Endometrial microvascular endothelial cells (primary cell): ENCODE measurements at regions not wholly inside any gene's neighbourhood (a gene's known extent, or its start where the extent isn't known, plus 50 kb on each side); places are given as distances from the start of the nearest gene placed in this dataset.

Experiments used
- in situ Hi-C: cut with HindIII; loops from 2 replicates; pipeline ENCODE4 v1.10.0; 2017; ENCODE audit warnings: low sequenced_read_pairs, low pct_unique_long_range_greater_than_20kb; ENCODE audit errors: inconsistent ontology term

GRCh38 chr5:2517451-2517850 lies 234.0 kb downstream of the IRX2 start:
- in situ Hi-C loops, result no loop called here

GRCh38 chr5:2515180-2515764 lies 236.2 kb downstream of the IRX2 start:
- in situ Hi-C loops, result no loop called here

- in situ Hi-C loops, result no loop called here
Observed at GRCh38 chr5:2514484-2514883, 237.0 kb downstream of the IRX2 start.

GRCh38 chr5:2511706-2512105 lies 239.8 kb downstream of the IRX2 start:
- in situ Hi-C loops, result no loop called here

- in situ Hi-C loops, result no loop called here
Observed at GRCh38 chr5:2511126-2511525, 240.4 kb downstream of the IRX2 start.

GRCh38 chr5:2509527-2509926 lies 241.9 kb downstream of the IRX2 start:
- in situ Hi-C loops, result no loop called here

GRCh38 chr5:2508514-2508913 lies 243.0 kb downstream of the IRX2 start:
- in situ Hi-C loops, result no loop called here

- in situ Hi-C loops, result no loop called here
Observed at GRCh38 chr5:2507611-2508010, 243.9 kb downstream of the IRX2 start.

- in situ Hi-C loops, result no loop called here
Observed at GRCh38 chr5:2506603-2507002, 244.9 kb downstream of the IRX2 start.

- in situ Hi-C loops, result no loop called here
Observed at GRCh38 chr5:2505217-2505616, 246.3 kb downstream of the IRX2 start.

GRCh38 chr5:2502970-2503594 lies 248.4 kb downstream of the IRX2 start:
- in situ Hi-C loops, result no loop called here

GRCh38 chr5:2499917-2500316 lies 251.6 kb downstream of the IRX2 start:
- in situ Hi-C loops, result no loop called here

- in situ Hi-C loops, result no loop called here
Observed at GRCh38 chr5:2496891-2497290, 254.6 kb downstream of the IRX2 start.

GRCh38 chr5:2496126-2496525 lies 255.4 kb downstream of the IRX2 start:
- in situ Hi-C loops, result no loop called here

- in situ Hi-C loops, result no loop called here
Observed at GRCh38 chr5:2493356-2493755, 258.1 kb downstream of the IRX2 start.

GRCh38 chr5:2492476-2492875 lies 259.0 kb downstream of the IRX2 start:
- in situ Hi-C loops, result no loop called here

GRCh38 chr5:2491846-2492245 lies 259.6 kb downstream of the IRX2 start:
- in situ Hi-C loops, result no loop called here

- in situ Hi-C loops, result no loop called here
Observed at GRCh38 chr5:2489306-2489705, 262.2 kb downstream of the IRX2 start.

- in situ Hi-C loops, result no loop called here
Observed at GRCh38 chr5:2488593-2488992, 262.9 kb downstream of the IRX2 start.

GRCh38 chr5:2487152-2487763 lies 264.2 kb downstream of the IRX2 start:
- in situ Hi-C loops, result no loop called here

- in situ Hi-C loops, result no loop called here
Observed at GRCh38 chr5:2486373-2486772, 265.1 kb downstream of the IRX2 start.
